Mesothelial cell of epicardium (in vitro differentiated cells): ENCODE measurements at regions not wholly inside any gene's neighbourhood (a gene's known extent, or its start where the extent isn't known, plus 50 kb on each side); places are given as distances from the start of the nearest gene placed in this dataset.

Experiments
- DNase-seq, 2 experiments: peaks; one replicate each; pipeline ENCODE4 v3.0.0; 2021; ENCODE audit warnings: low spot score in 2 of 2; ENCODE audit not compliant: unreplicated experiment in 2 of 2
- H3K27ac Mint-ChIP-seq: 2 replicates; pipeline ENCODE4 v1.8.0; 2021; ENCODE audit warnings: mixed read lengths
- H3K27me3 Mint-ChIP-seq: 2 replicates; pipeline ENCODE4 v1.8.0; 2021; ENCODE audit warnings: low read depth, mixed read lengths
- H3K36me3 Mint-ChIP-seq: 2 replicates; pipeline ENCODE4 v1.8.0; 2021; ENCODE audit warnings: mixed read lengths
- H3K4me1 Mint-ChIP-seq: 2 replicates; pipeline ENCODE4 v1.8.0; 2021; ENCODE audit warnings: mixed read lengths
- H3K4me3 Mint-ChIP-seq: 2 replicates; pipeline ENCODE4 v1.8.0; 2021; ENCODE audit warnings: mild to moderate bottlenecking, moderate library complexity, mixed read lengths
- H3K9me3 Mint-ChIP-seq: 2 replicates; pipeline ENCODE4 v1.8.0; 2021; ENCODE audit warnings: mixed read lengths
- TF ChIP-seq, protein P1 (sequence below): fragments of 200-600 bp; sonication (generic); IDR thresholded peaks from one replicate; pipeline ENCODE4 v1.5.0; 2021; ENCODE audit warnings: antibody characterized with exemption; ENCODE audit not compliant: unreplicated experiment

DNA sequence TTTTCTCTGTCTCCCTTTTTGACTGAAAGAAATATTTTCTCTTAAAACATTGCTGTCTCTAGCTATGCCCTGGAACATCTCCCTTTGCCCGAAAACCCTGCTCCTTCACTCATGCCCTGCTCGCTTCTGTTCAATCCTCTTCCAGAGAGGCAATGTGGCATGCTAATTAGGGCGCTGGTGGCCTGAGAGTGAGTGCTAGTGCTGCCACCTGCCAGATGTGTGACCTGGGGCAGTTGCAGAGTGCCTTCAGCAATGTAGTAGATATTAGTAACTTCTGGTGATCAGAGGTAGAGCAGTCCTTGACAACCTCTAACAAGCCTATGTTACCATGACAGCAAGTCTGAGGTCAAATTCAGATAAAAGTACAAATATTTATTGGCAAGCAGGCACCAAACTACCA, 119.5 kb upstream of the OSMR start:
- Mint-ChIP-seq H3K27me3 (no peaks in the 10 kb centered on the region), H3K27ac (no peak overlapping the region), H3K9me3 (no peaks in the 10 kb centered on the region), H3K4me3 (no peak overlapping the region), H3K36me3 (no peaks in the 10 kb centered on the region), H3K4me1 (peaks cover 8% of the 10 kb centered on the region)
- no peak for DNase-seq
- TF ChIP-seq, protein P1, sequence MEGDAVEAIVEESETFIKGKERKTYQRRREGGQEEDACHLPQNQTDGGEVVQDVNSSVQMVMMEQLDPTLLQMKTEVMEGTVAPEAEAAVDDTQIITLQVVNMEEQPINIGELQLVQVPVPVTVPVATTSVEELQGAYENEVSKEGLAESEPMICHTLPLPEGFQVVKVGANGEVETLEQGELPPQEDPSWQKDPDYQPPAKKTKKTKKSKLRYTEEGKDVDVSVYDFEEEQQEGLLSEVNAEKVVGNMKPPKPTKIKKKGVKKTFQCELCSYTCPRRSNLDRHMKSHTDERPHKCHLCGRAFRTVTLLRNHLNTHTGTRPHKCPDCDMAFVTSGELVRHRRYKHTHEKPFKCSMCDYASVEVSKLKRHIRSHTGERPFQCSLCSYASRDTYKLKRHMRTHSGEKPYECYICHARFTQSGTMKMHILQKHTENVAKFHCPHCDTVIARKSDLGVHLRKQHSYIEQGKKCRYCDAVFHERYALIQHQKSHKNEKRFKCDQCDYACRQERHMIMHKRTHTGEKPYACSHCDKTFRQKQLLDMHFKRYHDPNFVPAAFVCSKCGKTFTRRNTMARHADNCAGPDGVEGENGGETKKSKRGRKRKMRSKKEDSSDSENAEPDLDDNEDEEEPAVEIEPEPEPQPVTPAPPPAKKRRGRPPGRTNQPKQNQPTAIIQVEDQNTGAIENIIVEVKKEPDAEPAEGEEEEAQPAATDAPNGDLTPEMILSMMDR: no peak

DNA sequence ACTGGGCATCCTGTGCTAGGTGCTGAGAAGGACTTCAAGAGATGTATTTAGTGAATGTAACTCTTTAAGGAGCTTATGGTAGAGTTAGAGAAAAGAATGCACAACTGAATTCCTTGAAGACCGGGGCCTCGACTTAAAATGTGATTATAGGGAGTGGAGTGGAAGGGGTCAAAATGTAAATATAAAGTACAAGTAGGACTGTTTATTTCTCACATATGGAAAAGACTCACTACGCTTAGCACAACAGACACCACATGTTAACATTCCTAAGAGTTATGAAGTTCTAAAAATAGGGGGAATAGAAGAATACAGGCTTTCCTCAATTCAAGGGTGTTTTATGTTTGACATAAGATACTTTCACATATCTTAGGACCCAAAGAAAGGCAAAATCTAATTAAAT, 117.8 kb upstream of the OSMR start:
- Mint-ChIP-seq H3K4me1 (peaks cover 4% of the 10 kb centered on the region), H3K36me3 (no peaks in the 10 kb centered on the region), H3K27me3 (no peaks in the 10 kb centered on the region), H3K9me3 (no peaks in the 10 kb centered on the region), H3K4me3 (no peak overlapping the region), H3K27ac (no peak overlapping the region)
- TF ChIP-seq, protein P1: no peak
- DNase-seq: no peak

DNA sequence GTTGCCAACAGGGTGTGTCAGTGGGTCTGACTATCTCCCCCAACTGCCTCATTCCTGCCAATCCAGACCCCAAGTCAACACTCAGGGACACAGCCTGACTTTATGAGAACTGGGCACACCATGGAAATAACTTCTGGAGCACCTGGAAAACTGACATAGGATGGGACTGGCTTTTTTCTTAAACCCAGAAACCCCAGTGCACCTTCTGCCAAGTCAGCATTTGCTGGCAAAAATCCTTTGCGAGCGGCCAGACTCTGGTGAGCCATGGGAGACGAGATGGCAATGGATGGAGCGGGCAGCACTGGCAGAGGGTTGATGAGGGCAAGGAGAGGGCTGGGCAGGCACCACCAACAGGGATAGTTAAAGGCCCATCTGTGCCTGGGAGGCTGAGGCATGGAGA, 114.4 kb upstream of the OSMR start:
- H3K36me3 Mint-ChIP-seq: no peaks in the 10 kb centered on the region
- H3K9me3 Mint-ChIP-seq: no peaks in the 10 kb centered on the region
- H3K4me1 Mint-ChIP-seq: peaks cover 4% of the 10 kb centered on the region
- TF ChIP-seq, protein P1: no peak
- no peak for DNase-seq
- no peak overlapping the region for H3K27ac Mint-ChIP-seq
- no peaks in the 10 kb centered on the region for H3K27me3 Mint-ChIP-seq
- no peak overlapping the region for H3K4me3 Mint-ChIP-seq

DNA sequence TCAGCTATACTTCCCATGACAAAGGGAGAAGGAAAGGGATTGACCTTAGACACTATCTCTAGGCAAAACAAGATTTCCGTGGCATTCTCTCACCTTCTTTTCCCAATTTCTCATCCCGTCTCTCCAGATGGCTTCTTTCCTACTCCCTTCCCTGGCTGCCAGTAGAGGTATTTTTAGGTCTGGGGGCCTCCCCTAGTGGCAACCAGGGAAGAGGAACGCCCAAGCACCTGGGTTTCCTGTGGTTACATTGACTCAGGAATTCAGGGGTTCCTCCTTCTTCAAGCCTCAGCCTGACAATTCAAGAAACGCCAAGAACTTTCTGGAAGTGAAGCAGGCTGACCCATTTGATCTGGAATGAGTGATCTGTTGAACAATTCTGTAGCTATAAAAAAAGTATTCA, 111.5 kb upstream of the OSMR start:
- Mint-ChIP-seq H3K4me1 (no peaks in the 10 kb centered on the region), H3K4me3 (no peak overlapping the region), H3K27ac (no peak overlapping the region), H3K27me3 (no peaks in the 10 kb centered on the region), H3K9me3 (peaks cover 5% of the 10 kb centered on the region), H3K36me3 (no peaks in the 10 kb centered on the region)
- no peak for DNase-seq
- TF ChIP-seq, protein P1: no peak

DNA sequence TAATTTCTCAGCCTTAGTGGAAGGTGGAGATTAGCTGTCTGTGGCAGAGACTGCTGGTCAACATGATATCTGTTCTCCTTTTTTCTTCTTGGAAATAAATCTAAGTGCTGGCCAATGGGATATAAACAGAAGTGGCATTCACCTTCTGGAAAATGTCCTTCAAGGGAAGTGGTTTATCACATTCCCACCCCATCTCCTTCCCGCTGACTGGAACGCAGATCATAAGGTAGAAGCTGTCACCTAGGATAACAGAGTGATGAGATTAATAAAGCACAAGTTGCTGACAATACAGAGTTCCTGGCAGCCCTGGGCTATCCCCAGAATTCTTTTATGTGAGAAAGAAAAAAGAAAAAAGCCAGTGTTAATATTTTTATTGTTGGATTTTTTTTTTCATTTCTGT, 109.7 kb upstream of the OSMR start:
- Mint-ChIP-seq H3K4me3 (no peak overlapping the region), H3K9me3 (peaks cover 9% of the 10 kb centered on the region), H3K27ac (no peak overlapping the region), H3K27me3 (no peaks in the 10 kb centered on the region), H3K4me1 (no peaks in the 10 kb centered on the region), H3K36me3 (no peaks in the 10 kb centered on the region)
- no peak for DNase-seq
- TF ChIP-seq, protein P1: no peak

DNA sequence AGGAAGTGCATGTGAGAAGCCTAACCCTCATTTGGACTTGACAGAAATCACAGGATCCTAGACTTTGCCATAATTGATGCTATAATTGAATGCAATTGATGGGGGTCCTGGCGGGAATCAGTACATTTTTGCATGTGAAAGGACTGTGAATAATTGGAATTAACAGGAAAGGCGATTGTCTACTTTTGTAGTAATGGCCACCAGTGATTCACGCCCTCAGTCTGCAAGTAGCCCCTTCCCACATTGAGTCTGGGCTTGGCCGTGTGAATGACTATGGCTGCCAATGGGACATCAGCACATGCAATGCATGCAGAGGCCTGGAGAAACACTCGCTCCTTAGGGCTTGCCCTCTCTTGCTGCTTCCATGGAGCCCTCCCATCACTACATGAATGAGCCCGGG, 107.8 kb upstream of the OSMR start:
- H3K27me3 Mint-ChIP-seq: no peaks in the 10 kb centered on the region
- no peak overlapping the region for H3K27ac Mint-ChIP-seq
- no peaks in the 10 kb centered on the region for H3K4me1 Mint-ChIP-seq
- TF ChIP-seq, protein P1: no peak
- peaks cover 2% of the 10 kb centered on the region for H3K36me3 Mint-ChIP-seq
- no peak for DNase-seq
- H3K9me3 Mint-ChIP-seq: peaks cover 13% of the 10 kb centered on the region
- H3K4me3 Mint-ChIP-seq: no peak overlapping the region
